ENCODE measurements at regions not wholly inside any gene's neighbourhood (a gene's known extent, or its start where the extent isn't known, plus 50 kb on each side); places are given as distances from the start of the nearest gene placed in this dataset.
A peak's percentile ranks its signal among the peaks of the same experiment; 100 is the strongest.

DNA sequence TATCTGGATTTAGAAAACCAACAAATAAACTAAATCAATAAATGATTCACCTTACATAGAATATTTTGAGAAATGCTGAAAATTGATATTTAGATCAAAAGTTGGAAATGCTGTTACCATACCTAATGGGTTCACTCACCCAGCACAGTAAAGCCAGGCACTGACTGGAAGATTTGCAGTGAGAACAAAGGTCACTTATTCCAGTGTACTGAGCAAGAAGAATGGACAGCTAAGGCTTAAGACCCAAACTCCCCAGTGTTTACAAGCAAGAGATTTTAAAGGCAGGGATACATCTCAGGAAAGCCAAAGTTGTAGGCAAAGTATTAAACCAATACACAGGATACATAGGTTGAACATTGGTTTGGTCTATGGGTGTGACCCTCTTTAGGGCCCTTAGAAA is 523.9 kb upstream of the PCDH9 start:
- no peak overlapping the region for H4K8ac ChIP-seq (ENCODE audit: extremely low read depth, insufficient read depth, low read length)
- CTCF ChIA-PET (ENCODE audit: partially characterized antibody), result interaction anchor here (1.0 to 1.4 kb wide), 3 partner anchors 9 to 18 kb away, joined by 3 to 4 read pairs (median 3); no protein-coding TSS in a partner anchor

More for the DNA sequence above, 523.9 kb upstream of the PCDH9 start:
- TF ChIP-seq SIN3A (conservative IDR thresholded peaks at IDR 0.05 in 1 of 2, IDR thresholded peaks at IDR 0.05 in 1 of 2; ENCODE audit: low read depth in 1 of 2, low read length in 2 of 2) (no peak), JUN (IDR thresholded peaks at IDR 0.05; ENCODE audit: low read depth, low read length) (no peak), ZNF274 (IDR thresholded peaks at IDR 0.05; ENCODE audit: borderline replicate concordance, extremely low read depth, low read length) (no peak), SIRT6 (IDR thresholded peaks at IDR 0.05; ENCODE audit: low read length) (no peak)
- Histone ChIP-seq H4K5ac (ENCODE audit: insufficient read length, low read depth, low read length) (no peak overlapping the region), H2AK5ac (ENCODE audit: low read depth, low read length) (no peak overlapping the region), H3K27me3 (replicated peaks in 1 of 4; ENCODE audit: control insufficient read depth in 3 of 4, extremely low read depth in 1 of 4, insufficient read depth in 3 of 4, low read length in 3 of 4) (no peaks in the 10 kb centered on the region), H3K4me2 (ENCODE audit: insufficient read depth in 1 of 2, low read depth in 2 of 2, low read length in 2 of 2) (no peak overlapping the region), H2BK120ac (replicated peaks; ENCODE audit: low read depth, low read length) (no peak overlapping the region), H3K9ac (replicated peaks in 1 of 4; ENCODE audit: extremely low read depth in 1 of 4, low read depth in 3 of 4, low read length in 3 of 4) (no peak overlapping the region), H3K36me3 (ENCODE audit: control insufficient read depth in 2 of 4, insufficient read depth in 4 of 4, low read length in 3 of 4) (no peaks in the 10 kb centered on the region), H2BK20ac (ENCODE audit: low read length) (0 out of 2 replicates have a peak overlapping the region, but pooled peaks have one; percentile 61), H3K4me1 (replicated peaks in 1 of 4; ENCODE audit: control insufficient read depth in 3 of 4, insufficient read depth in 4 of 4, low read length in 3 of 4) (peaks cover 0 to 3% (median 1%) of the 10 kb centered on the region in 4 experiments; a peak in 1 of 7 replicates), H3K9me3 (ENCODE audit: insufficient read depth in 2 of 2, low read depth in 1 of 2, low read length in 1 of 2) (no peaks in the 10 kb centered on the region), H3K56ac (replicated peaks; ENCODE audit: insufficient read length, low read depth, low read length) (no peak overlapping the region), H3K79me1 (ENCODE audit: low read depth, low read length) (no peaks in the 10 kb centered on the region), H3K18ac (ENCODE audit: extremely low read depth, low read length) (no peak overlapping the region), H4K91ac (replicated peaks; ENCODE audit: insufficient read length, low read length) (no peak overlapping the region), H2BK5ac (ENCODE audit: low read depth, low read length) (no peak overlapping the region), H2BK12ac (ENCODE audit: low read depth, low read length) (no peak overlapping the region), H3K4ac (replicated peaks; ENCODE audit: insufficient read length, low read depth, low read length) (no peak overlapping the region), H3K4me3 (ENCODE audit: extremely low read depth in 1 of 4, insufficient read depth in 2 of 4, low read depth in 3 of 4, low read length in 4 of 4) (no peak overlapping the region), H4K20me1 (replicated peaks in 1 of 2; ENCODE audit: control insufficient read depth in 1 of 2, insufficient read depth in 2 of 2, low read length in 2 of 2) (no peaks in the 10 kb centered on the region), H3K14ac (ENCODE audit: insufficient read length) (no peak overlapping the region), H3K79me2 (ENCODE audit: control insufficient read depth in 1 of 2, insufficient read depth in 2 of 2, low read length in 2 of 2) (no peaks in the 10 kb centered on the region), H3K23ac (ENCODE audit: insufficient read length) (no peak overlapping the region), H3K23me2 (ENCODE audit: low read depth, low read length) (no peaks in the 10 kb centered on the region), H2BK15ac (ENCODE audit: low read length) (no peak overlapping the region), H2AFZ (ENCODE audit: low read length) (no peak overlapping the region), H3K27ac (ENCODE audit: low read depth, low read length) (no peak overlapping the region)
- POLR2A ChIA-PET (ENCODE audit: partially characterized antibody), result no interaction called here
- FAIRE-seq, result no peak
- no peak for DNase-seq (ENCODE audit: low read depth in 1 of 2, low spot score in 2 of 2)

Data from H1 (cell line).